GM08714 (cell line): ENCODE measurements at regions not wholly inside any gene's neighbourhood (a gene's known extent, or its start where the extent isn't known, plus 50 kb on each side); places are given as distances from the start of the nearest gene placed in this dataset.
A peak's percentile ranks its signal among the peaks of the same experiment; 100 is the strongest.
"Not testable (repeated sequence)": the region's sequence is repeated elsewhere in the genome, so short reads cannot be mapped to it uniquely, and the experiment has no call there.

Experiments used
- H3K4me3 ChIP-seq: fragments of 200-500 bp; sonication (Bioruptor generic); 2 replicates; pipeline ENCODE4 v1.5.1; 2014; ENCODE audit warnings: mild to moderate bottlenecking, low read length, inconsistent platforms
- ZNF274 ChIP-seq: IDR thresholded peaks from 2 replicates; pipeline ENCODE4 v1.6.1; 2012; ENCODE audit warnings: mild to moderate bottlenecking, low read depth, low read length

GRCh38 chr6:27777126-27777525 lies 135.1 kb downstream of the OR2B2 start:
- peak overlapping the region; percentile 64 for H3K4me3 ChIP-seq
- TF ChIP-seq ZNF274: no peak

- no peak for TF ChIP-seq ZNF274
- H3K4me3 ChIP-seq: no peak overlapping the region
Observed at GRCh38 chr6:27776504-27776903, 135.7 kb downstream of the OR2B2 start.

- no peak for TF ChIP-seq ZNF274
- no peak overlapping the region for H3K4me3 ChIP-seq
Observed at GRCh38 chr6:27775796-27776184, 136.4 kb downstream of the OR2B2 start.

GRCh38 chr6:27775138-27775795 lies 136.9 kb downstream of the OR2B2 start:
- H3K4me3 ChIP-seq: not testable (repeated sequence)

- not testable (repeated sequence) for H3K4me3 ChIP-seq
Observed at GRCh38 chr6:27774264-27774600, 138.0 kb downstream of the OR2B2 start.

- not testable (repeated sequence) for H3K4me3 ChIP-seq
Observed at GRCh38 chr6:27773542-27774263, 138.5 kb downstream of the OR2B2 start.

GRCh38 chr6:27772261-27773001 lies 139.8 kb downstream of the OR2B2 start:
- TF ChIP-seq ZNF274: no peak
- peak overlapping the region; percentile 10; the same call in 1 of the 2 replicates for H3K4me3 ChIP-seq

- H3K4me3 ChIP-seq: no peak overlapping the region
- TF ChIP-seq ZNF274: no peak
Observed at GRCh38 chr6:27771235-27771634, 141.0 kb downstream of the OR2B2 start.

GRCh38 chr6:27770724-27771123 lies 141.5 kb downstream of the OR2B2 start:
- no peak for TF ChIP-seq ZNF274
- H3K4me3 ChIP-seq: no peak overlapping the region

- H3K4me3 ChIP-seq: no peak overlapping the region
- TF ChIP-seq ZNF274: no peak
Observed at GRCh38 chr6:27768556-27768955, 143.6 kb downstream of the OR2B2 start.

- H3K4me3 ChIP-seq: no peak overlapping the region
- no peak for TF ChIP-seq ZNF274
Observed at GRCh38 chr6:27767851-27768250, 144.3 kb downstream of the OR2B2 start.

GRCh38 chr6:27766405-27766804 lies 145.8 kb downstream of the OR2B2 start:
- TF ChIP-seq ZNF274: no peak
- no peak overlapping the region for H3K4me3 ChIP-seq

GRCh38 chr6:27765028-27765590 lies 147.1 kb downstream of the OR2B2 start:
- no peak overlapping the region for H3K4me3 ChIP-seq
- TF ChIP-seq ZNF274: no peak

GRCh38 chr6:27761391-27761790 lies 150.8 kb downstream of the OR2B2 start:
- TF ChIP-seq ZNF274: no peak
- peak overlapping the region; percentile 59; the same call in 1 of the 2 replicates for H3K4me3 ChIP-seq

- no peak for TF ChIP-seq ZNF274
- no peak overlapping the region for H3K4me3 ChIP-seq
Observed at GRCh38 chr6:27760464-27760863, 151.7 kb downstream of the OR2B2 start.
